Mammary epithelial cell (primary cell): ENCODE measurements at regions not wholly inside any gene's neighbourhood (a gene's known extent, or its start where the extent isn't known, plus 50 kb on each side); places are given as distances from the start of the nearest gene placed in this dataset.

Source experiments
- EZH2 ChIP-seq: IDR thresholded peaks from 2 replicates; pipeline ENCODE4 v1.6.1; 2012; ENCODE audit warnings: low read length, inconsistent platforms, borderline replicate concordance
- TF ChIP-seq, protein P1 (sequence below), 2 donors: IDR thresholded peaks in 1 of 2; conservative IDR thresholded peaks in 1 of 2; 2 replicates each; pipeline ENCODE4 v1.5.1; 2011 to 2012; ENCODE audit warnings: inconsistent platforms in 2 of 2, low read length in 2 of 2, mild to moderate bottlenecking in 2 of 2, control low read depth in 1 of 2, low read depth in 1 of 2; ENCODE audit not compliant: insufficient read depth in 1 of 2; ENCODE audit errors: extremely low read depth in 1 of 2

- TF ChIP-seq, protein P1, sequence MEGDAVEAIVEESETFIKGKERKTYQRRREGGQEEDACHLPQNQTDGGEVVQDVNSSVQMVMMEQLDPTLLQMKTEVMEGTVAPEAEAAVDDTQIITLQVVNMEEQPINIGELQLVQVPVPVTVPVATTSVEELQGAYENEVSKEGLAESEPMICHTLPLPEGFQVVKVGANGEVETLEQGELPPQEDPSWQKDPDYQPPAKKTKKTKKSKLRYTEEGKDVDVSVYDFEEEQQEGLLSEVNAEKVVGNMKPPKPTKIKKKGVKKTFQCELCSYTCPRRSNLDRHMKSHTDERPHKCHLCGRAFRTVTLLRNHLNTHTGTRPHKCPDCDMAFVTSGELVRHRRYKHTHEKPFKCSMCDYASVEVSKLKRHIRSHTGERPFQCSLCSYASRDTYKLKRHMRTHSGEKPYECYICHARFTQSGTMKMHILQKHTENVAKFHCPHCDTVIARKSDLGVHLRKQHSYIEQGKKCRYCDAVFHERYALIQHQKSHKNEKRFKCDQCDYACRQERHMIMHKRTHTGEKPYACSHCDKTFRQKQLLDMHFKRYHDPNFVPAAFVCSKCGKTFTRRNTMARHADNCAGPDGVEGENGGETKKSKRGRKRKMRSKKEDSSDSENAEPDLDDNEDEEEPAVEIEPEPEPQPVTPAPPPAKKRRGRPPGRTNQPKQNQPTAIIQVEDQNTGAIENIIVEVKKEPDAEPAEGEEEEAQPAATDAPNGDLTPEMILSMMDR (conservative IDR thresholded peaks at IDR 0.05 in 1 of 2, IDR thresholded peaks at IDR 0.05 in 1 of 2; ENCODE audit: extremely low read depth in 1 of 2, insufficient read depth in 1 of 2, low read depth in 1 of 2, low read length in 2 of 2), result no peak
- no peak for TF ChIP-seq EZH2
Observed at GRCh38 chr6:95119927-95120326, 457.4 kb upstream of the MANEA start.
